Mucosa of gallbladder (tissue), 1 donor: ENCODE measurements at regions not wholly inside any gene's neighbourhood (a gene's known extent, or its start where the extent isn't known, plus 50 kb on each side); places are given as distances from the start of the nearest gene placed in this dataset.

ENCODE experiments used
- DNase-seq: peaks from one replicate; pipeline ENCODE4 v3.0.0-alpha.2; 2020; ENCODE audit warnings: low spot score
- donor health status: DM: no; HTN: no; CAD: no.

DNA sequence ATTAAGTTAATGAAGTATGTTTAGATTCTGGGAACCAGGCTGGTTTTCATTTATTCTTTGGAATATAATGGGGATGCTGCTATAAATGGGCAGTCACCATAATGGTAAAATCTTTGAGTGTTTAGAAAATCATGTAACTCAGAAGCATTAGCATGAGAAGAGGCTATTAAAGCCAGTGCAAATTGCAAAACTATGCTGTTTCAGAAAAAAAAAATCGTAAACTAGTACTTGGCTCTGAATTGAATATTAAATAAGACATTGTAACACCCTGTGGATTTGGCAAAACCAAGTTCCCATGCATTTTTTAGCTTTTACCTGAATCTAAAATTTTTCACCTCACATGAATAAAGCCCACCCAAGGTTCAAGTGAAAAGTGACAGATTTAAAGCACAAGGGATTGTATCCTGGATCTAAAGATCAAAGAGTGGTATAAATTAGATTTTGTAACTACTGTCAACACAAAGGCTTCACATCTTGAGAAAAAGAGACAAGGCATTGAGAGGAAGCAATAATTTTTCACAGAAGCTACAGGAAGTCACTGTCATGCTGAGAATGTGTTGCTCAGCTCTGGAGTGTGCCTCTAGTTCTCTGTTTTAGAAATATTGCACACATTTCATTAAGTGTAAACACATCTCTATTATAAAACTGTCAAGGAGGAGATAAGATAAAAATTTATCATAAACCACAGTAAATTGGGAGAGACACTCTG, 142.2 kb downstream of the ABCA8 start:
- no peak for DNase-seq

DNA sequence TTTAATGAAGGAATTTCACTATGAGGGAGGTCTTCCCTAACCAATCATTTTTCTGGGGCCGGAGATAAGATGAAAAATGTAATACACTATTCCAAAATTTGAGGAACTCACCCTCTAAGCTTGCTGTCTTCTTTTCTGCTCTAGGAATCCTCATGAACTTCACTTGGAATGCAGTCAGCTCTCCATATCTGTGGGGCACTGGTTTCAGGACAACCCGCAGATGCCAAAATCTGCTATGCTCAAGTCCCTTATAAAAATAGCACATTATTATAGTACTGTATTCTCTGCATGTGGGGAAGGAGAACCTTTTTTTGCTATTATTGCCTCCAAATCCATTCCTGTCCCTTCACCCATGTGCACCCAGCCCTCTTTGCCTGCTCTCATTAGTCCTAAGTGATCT, 146.0 kb downstream of the ABCA8 start:
- no peak for DNase-seq

DNA sequence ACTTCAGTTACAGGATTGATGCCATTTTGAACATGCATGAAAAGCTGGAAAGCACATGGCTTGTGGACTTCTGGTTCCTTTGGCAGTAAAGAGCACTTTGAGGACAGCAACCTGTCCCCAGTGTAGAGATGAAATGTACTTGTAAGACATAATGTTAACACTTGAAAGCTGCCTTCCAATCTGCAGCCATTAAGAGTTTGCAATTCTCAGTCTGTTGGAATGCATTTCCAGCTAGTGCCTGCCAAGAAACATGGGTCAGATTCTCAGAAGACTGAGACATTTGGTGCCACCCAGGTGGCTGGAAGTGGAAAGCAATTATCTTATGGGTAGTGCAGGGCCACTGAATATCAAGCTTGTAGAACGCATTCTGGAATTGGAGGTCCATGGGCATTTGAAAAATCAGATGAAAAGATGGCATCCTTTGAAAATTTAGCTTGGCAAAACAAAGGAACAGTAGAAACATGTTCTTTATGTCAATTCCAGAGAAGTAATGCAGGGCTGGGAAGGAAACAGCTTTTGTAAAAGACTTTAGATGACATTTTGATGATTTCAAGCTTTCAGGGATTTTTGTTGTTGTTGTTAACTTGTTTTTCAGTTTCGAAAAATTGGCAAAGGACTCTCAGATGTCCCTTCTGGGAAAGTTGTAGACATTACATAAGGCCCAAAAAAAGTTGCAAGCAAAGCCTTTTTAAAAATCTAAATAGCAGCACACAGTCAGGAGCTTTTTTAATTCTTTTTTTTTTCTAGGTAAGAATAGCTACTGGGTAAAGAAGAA, 147.0 kb downstream of the ABCA8 start:
- no peak for DNase-seq

DNA sequence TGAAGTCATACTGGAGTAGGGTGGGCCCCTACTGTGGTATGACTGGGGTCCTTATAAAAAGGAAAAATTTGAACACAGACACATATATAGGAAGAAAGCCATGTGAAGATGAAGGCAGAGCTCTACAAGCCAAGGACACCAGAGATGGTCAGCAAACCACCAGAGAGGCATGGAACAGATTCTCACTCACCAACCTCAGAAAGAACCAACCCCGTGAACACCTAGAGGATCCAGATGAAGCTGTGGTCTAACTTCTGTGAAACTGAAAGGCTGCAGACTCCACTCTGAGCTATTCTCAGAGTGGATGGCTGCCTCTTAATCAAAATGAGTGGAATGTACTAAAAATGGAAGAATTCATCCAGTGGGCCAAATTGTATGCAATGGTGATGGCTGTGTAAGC, 149.6 kb downstream of the ABCA8 start:
- no peak for DNase-seq

DNA sequence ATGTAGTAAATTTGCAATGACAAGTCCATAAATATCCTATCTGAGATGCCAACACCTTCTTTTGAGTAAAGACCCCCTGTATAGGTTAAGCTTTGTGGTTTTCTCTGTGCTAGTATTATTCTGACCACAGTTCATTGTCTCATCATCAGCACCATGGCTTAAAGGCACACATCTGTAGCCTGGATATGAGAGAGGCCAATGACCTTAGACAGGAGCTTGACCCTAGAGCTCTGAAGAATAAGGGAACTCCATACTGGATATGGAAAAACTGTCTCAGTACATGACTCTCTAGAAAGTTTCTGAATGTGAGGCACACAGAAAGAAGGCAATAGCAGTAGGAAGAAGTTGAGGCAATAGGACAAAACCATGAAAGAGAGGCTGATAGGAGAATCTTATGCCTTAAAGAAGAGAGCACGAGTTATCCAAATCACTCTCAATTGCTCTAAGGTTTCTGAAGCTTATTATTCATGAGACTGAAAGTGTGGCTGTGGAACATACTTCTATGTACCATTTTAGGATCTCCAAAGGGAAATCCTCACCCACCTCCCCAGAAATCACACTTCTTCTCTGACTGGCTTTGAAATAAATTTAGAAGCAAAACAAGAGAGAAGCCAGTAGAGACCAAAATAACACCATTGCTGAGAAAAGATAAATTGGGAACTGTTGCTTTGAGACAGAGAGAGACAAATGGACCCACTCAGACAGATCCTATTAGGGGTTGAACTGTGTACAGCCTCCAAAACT, 150.2 kb downstream of the ABCA8 start:
- DNase-seq = no peak

DNA sequence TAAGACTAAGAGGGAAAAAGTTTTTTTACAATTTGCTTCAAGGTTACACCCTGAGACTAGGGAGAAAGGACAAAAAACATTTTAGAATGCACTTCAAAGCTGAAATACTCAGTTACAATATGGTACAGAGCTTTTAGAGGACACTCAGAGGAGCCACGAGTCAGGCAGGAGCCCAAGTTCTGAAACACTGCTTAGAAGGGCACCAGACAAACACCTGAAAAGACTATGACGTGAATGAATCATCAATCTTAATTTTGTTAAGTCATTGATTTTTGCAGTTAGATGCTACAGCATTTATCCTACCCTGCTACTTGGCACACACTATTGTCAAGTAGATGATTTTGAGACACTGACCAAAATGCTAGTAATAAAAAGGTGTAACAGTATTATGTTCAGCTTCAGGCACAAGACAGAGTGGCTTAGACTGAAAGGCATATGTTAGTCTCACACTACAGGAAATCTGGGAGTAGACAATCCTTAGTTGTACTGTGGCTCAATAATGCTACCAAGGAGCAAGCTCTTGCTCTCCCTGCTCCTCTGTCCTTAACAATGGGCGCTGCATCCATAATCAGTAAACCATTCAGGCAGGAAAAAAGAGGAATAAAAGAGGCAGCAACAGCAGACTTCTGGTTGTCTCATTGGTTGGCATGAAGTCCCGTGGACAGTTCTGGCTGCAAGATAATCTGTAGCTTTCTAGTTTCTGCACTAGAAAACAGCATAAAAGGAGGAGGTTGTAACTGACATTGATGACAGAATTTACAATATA, 151.8 kb downstream of the ABCA8 start:
- no peak for DNase-seq

DNA sequence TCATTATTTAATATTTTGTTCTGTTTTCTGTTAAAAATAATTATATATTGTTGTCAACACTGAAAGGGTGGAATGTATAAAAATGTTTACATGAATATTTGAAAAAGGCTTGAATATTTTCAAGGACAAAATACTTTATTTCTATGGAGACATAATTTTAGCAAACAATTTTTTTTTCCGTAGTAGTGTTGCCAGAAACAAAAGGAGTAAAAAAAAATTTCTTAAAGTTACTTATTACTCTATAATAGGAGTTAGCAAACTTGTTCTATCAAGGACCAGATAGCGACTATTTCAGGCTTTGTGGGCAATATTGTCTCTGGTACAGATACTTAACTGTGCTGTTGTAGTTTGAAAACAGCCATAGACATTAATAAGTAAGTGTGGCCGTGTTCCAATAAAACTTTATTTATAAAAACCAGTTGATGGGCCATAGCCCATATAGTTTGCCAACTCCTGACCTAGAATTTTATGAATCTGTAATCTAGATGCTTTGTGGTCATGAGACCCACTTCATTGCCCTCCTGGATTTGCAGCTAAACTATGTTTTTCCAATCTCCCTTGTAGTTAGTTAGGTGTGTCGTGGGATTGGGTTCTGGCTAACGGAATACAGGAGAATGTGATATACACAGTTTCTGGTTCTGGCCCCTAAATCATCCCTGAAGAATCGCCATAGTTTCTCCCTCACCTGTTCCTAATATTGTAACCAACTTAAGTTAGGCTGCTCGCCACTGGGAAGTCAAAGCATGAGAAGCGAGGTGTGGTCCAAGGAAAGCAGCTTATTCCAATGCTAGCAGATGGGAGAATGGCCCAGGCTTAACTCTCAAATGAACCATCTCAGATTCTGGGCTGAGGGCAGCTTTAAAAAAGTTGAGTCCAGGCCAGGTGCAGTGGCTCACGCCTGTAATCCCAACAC, 153.6 kb downstream of the ABCA8 start:
- no peak for DNase-seq

DNA sequence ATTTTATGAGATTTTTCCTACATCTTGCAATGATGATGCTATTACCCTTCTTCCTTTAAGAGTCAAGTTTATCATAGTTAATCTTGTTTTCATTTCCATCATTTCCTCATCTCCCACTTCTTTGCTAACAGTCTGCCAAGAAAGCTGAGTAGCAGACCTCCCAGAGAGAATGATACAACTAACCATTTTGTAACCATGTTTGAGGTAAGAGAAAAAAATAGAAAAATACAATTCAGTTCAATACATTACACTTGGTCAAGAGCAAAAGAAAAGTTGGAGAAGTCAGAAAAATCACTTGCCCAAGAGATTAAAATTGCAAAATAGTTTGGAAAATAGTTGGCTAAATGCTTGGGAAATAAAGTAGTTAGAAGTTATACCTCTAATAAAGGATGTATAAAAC, 154.4 kb downstream of the ABCA8 start:
- no peak for DNase-seq

DNA sequence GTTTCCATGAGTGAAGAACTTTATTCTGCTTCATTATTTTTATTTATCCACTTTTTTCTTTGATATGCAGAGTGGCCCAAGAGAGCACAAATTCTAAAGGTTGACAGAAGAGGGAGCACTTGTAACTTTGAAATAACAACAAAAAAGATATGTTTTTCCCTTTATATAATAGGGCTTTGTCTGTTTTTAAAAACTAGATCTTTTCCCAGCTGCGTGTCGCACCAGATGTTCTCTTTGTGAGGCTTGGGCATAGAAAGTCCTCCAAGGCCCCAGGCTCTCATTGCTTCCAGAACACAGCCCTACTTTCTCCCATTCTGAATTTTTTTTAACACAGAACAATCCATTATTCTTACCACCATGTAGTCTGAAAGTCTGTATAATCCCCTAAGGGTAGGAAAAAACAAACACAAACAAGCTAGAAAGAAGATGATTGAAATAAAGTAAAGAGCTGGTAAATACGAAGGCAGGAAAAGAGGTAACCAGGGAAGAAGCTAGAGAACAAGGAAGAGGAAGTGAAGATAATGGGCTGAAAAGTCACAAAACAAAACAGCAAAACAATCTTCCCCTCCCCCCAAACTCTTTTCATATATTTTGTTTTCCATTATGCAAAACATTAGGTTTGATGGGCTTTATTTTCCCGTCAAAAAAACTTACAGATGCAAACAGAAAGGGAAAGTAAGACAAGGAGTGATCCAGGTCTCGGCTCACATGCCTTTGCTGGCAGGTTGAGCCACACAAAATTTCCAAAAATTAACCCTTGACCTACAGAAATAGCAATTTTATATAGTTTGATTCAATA, 160.4 kb downstream of the ABCA8 start:
- DNase-seq = no peak

DNA sequence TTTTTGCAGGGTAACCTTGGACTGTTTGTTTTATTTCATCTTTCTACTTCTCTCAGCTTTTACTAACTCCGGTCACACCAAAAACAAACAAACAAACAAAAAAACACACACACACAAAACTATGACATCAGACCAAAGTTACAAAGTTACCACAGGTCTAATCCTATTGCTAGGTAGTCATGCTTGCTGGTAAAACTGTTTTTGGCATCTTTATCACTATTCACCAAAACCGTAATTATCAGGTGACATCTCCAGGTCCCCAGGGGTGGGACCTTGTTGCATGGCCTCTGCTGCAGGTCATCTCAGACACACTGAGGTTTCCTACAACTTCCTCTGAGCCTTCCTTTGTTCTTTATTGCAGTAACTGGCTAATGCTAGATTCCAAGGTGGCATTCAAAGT, 162.3 kb downstream of the ABCA8 start:
- DNase-seq = no peak

DNA sequence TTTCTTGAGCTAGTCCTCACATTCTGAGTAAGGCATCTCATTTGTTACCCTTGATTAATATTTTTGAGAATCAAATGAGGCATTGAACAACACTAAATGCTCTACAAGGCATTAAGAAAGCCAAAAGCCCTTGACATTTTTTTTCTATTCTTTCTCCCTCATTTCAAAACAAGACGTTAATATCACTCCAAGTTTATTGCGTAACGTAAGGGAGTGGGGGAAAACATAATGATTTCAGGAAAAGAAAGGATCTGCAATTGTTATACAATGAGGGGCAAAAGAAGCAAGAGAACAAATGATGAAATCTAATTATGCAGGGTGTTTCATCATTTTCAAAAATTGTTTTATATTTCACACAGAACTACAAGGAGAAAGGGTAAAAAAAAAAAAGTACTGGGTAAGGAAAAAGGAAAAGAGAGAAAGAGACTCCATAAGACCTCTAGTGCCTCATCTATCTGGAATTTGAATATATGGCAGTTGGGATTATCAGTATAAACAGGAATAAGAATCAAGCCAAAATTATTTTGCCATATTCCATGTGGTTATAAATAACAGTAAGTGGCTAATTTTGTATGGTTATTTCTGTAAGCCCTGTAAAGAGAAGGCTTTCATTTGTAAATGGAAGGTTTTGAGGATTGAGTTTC, 163.0 kb downstream of the ABCA8 start:
- DNase-seq = no peak

DNA sequence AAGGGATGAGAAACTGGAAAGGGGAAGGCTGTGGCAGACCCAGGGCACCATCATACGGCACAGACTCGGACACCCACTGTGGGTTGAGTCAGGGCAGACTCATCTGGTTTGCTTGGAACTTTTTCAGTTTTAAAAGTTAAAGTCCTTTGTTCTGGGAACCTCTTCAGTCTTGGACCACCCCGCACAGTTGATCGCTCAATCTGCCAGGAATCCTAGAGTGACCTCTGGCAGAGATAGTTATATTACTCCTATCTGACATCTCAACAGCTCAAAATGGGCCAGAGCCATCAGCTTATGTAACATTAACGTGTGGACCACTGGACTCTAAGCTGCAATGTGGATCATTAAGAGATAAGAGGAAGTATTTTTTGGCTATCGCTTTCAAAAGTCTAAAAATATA, 164.3 kb downstream of the ABCA8 start:
- DNase-seq = no peak

DNA sequence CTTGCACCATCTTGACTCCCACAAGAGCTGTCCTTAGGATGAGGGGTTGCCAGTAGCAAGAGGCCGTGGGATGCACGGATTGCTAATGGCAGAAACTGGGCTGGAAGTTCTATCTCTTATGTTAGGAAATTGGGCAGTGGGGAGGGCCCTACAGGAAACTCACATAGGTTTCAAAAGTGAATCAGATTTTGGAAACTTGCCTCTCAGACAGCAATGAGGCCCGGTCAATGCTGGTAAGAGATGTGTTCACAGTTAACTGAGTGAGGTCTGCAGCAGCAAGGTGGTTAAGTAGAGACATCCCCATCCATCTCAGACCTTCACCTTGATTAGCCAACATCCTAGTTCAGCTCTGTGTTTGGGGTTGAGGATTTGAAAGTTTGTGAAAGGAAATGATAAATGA, 164.7 kb downstream of the ABCA8 start:
- DNase-seq = no peak

DNA sequence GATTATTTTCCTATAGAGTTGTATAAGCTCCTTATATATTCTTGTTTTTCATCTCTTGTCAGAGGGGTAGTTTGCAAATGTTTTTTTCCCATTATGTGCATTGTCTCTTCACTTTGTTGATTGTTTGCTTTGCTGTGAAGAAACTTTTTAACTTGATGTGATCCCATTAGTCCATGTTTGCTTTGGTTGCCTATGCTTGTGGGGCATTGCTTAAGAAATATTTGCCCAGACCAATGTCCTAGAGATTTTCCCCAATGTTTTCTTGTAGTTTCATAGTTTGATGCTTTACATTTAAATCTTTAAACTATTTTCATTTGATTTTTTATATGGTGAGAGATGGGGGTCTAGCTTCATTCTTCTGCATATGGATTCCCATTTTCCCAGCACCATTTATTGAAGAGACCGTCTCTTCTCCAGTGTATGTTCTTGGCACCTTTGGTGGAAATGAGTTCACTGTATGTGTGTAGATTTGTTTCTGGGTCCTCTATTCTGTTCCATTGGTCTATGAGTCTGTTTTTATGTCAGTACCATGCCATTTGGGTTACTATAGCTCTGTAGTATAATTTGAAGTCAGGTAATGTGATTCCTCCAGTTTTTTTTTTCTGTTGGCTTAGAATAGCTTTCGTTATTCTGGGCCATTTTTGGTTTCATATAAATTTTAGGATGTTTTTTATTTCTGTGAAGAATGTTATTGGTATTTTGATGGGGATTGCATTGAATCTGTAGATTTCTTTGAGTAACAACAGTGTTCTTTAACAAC, 165.8 kb downstream of the ABCA8 start:
- DNase-seq = no peak

DNA sequence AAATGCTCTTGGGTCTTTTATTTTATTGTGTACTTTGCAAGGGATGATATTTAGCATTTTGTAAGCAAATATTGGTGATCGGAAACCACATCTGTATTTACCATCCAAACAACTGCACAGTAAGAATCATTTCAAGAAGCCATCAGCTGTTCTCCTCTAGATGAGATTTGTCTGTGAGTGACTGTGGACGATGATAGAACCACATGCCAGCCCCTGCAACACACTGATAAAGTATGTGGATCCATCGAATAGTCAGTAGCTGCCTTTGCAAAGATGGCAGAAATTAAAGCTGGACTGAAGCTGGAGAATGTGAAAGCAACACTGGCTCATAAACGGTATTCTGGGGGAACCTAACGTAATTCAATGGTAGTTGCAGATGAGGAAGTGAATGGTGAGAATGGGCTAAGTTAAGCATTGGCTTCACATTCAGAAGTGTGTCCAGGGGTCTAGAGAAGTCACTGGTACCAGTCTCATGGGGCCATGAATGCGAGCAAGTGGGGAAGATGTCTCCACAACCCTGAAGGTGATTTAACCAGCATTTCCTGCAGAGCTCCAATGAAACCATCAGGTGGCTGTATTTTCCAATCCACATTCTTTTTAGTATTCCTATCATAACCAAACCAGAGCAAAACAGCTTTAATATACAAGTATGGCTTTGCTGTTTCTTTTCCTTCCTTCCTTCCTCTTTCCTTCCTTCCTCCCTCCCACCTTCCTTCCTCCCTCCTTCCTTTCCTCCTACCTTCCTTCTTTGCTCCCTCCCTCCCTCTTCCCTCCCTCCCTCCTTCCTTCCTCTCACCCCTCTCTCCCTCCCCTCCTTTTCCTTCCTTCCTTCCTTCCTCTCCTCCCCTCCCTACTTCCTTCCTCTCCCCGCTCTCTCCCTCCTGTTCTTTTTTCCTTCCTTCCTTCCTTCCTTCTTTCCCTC, 169.4 kb downstream of the ABCA8 start:
- no peak for DNase-seq

DNA sequence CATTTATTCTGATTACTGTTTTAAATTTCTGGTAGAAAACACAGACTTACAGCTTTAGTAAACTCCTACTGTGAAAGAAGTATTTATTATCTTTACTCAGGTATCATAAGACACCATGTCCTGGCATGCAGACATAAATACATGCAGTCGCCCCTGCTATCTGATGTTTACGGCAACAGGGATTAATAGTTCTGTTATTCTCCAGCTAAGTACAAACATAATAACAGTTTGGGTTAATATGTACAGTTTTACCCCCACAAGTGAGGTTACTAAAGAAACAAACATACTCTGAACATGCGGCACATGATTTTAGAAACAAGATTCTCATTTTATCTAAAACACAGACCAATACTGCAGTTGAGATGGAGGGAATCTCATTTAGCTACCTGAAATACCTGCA, 170.8 kb downstream of the ABCA8 start:
- no peak for DNase-seq

DNA sequence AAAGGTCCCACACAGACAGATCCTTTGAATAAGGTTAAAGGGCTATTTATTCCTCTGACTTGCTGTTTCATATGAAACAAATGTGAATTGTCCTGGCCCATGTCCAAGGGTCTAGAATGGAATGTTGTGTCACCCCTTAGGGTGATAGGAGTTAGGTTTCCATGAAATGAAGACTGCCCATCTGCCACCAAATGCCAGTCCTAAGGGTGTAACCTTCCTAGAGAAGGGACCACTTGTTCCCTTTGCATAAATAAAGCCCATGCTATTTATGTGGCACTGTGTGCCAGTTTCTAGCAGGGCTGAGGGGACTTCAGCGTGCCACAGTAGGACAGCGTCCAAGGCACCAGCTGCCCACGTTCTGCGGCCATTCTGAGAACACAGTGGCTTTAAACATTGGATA, 171.3 kb downstream of the ABCA8 start:
- DNase-seq = no peak

DNA sequence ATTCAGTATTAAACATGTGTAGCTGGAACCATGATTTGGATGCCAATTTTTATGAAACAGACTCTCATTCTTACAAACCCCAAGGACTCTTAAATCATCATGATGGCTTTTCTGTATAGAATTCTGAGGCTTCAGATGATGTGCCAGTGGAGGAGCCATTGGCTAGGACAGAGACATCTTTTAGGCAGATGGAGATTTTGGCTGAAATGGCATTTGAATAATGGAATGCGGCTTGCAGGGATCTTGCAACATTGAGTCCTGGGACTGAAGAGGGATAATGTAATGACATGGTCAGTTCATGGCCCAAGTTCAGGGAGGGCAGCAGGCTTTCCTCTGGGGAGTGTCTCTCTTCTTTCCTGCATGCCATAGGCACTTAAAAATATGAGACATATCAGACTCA, 172.4 kb downstream of the ABCA8 start:
- DNase-seq = no peak
